B cell (primary cell): ENCODE measurements at regions not wholly inside any gene's neighbourhood (a gene's known extent, or its start where the extent isn't known, plus 50 kb on each side); places are given as distances from the start of the nearest gene placed in this dataset.

Experiments
- ATAC-seq: fragments of 200-7000 bp; cut with Tn5 transposase; one replicate; pipeline ENCODE4 v1.10.0; 2021; ENCODE audit warnings: low read depth, mild to moderate bottlenecking, moderate number of reproducible peaks, moderate library complexity
- CTCF ChIA-PET: fragments of 350-600 bp; sonication (Branson Sonifier 250); formaldehyde crosslinking; loops from one replicate; lab custom pipeline; 2021; ENCODE audit warnings: antibody characterized with exemption, inconsistent platforms; lab: Charles Lee
- POLR2A ChIA-PET: fragments of 350-600 bp; sonication (Branson Sonifier 250); formaldehyde crosslinking; loops from one replicate; lab custom pipeline; 2021; ENCODE audit warnings: antibody characterized with exemption; lab: Charles Lee
- DNase-seq: peaks from one replicate; pipeline ENCODE4 v3.0.0; 2013
- H2AFZ ChIP-seq: 2 replicates; pipeline ENCODE4 v1.6.1; 2012; ENCODE audit warnings: mild to moderate bottlenecking, low read depth, low read length; ENCODE audit not compliant: insufficient read depth, poor library complexity, severe bottlenecking
- H3K27ac ChIP-seq, 2 donors: 1 replicate in 1 of 2; 2 replicates in 1 of 2; pipeline ENCODE4 v1.5.1; 2012 to 2013; ENCODE audit warnings: low read length in 2 of 2, mild to moderate bottlenecking in 2 of 2, moderate library complexity in 1 of 2
- H3K27me3 ChIP-seq, 4 experiments: fragments of 200-600 bp in 1 of 4; sonication (generic) in 1 of 4; replicated peaks in 1 of 4; 1 replicate in 2 of 4; 2 replicates in 2 of 4; pipeline versions ENCODE4 v1.6.1 to v1.7.0; 2013 to 2016; ENCODE audit warnings: low read length in 3 of 4, mild to moderate bottlenecking in 2 of 4, mixed read lengths in 1 of 4, moderate library complexity in 1 of 4; ENCODE audit not compliant: insufficient read depth in 4 of 4, control insufficient read depth in 3 of 4; ENCODE audit errors: control extremely low read depth in 1 of 4
- H3K36me3 ChIP-seq, 2 experiments: replicated peaks in 1 of 2; 1 replicate in 1 of 2; 2 replicates in 1 of 2; pipeline versions ENCODE4 v1.6.1 to v1.7.1; 2013; ENCODE audit warnings: low read length in 1 of 2; ENCODE audit not compliant: insufficient read depth in 2 of 2, control insufficient read depth in 1 of 2; ENCODE audit errors: control extremely low read depth in 1 of 2, extremely low read depth in 1 of 2
- H3K4me1 ChIP-seq, 2 donors: fragments of 200-600 bp in 1 of 2; sonication (generic) in 1 of 2; 1 replicate in 1 of 2; 2 replicates in 1 of 2; pipeline versions ENCODE4 v1.5.1 to v1.6.1; 2013 to 2017; ENCODE audit warnings: low read length in 2 of 2; ENCODE audit not compliant: control insufficient read depth in 2 of 2, insufficient read depth in 2 of 2
- H3K4me2 ChIP-seq: replicated peaks from 2 replicates; pipeline ENCODE3; 2012; ENCODE audit warnings: mild to moderate bottlenecking, low read depth, low read length; ENCODE audit not compliant: poor library complexity, severe bottlenecking
- H3K4me3 ChIP-seq, 5 experiments: fragments of 200-600 bp in 1 of 5; sonication (generic) in 1 of 5; 1 replicate in 3 of 5; 2 replicates in 2 of 5; pipeline versions ENCODE4 v1.5.1 to v1.7.0; 2011 to 2016; ENCODE audit warnings: low read length in 4 of 5, mild to moderate bottlenecking in 4 of 5, low read depth in 2 of 5, control low read depth in 1 of 5, moderate library complexity in 1 of 5; ENCODE audit not compliant: insufficient read depth in 1 of 5; ENCODE audit errors: control extremely low read depth in 1 of 5, extremely low read depth in 1 of 5
- H3K79me2 ChIP-seq: fragments of 200-600 bp; sonication (generic); one replicate; pipeline ENCODE4 v1.6.0; 2016; ENCODE audit warnings: low read length; ENCODE audit not compliant: control insufficient read depth, insufficient read depth
- H3K9ac ChIP-seq: fragments of 200-600 bp; sonication (generic); 2 replicates; pipeline ENCODE4 v1.6.1; 2017; ENCODE audit warnings: mild to moderate bottlenecking, low read length, moderate library complexity
- H3K9me3 ChIP-seq, 3 donors: one replicate each; pipeline versions ENCODE4 v1.6.1 to v1.7.1; 2013; ENCODE audit warnings: low read length in 2 of 3; ENCODE audit not compliant: control insufficient read depth in 2 of 3, insufficient read depth in 1 of 3; ENCODE audit errors: control extremely low read depth in 1 of 3
- H4K20me1 ChIP-seq: 2 replicates; pipeline ENCODE4 v1.6.0; 2012; ENCODE audit warnings: mild to moderate bottlenecking, low read length; ENCODE audit not compliant: insufficient read depth, control insufficient read depth, poor library complexity, severe bottlenecking
- H3K27ac Mint-ChIP-seq: one replicate; pipeline ENCODE4 v1.8.0; 2021; ENCODE audit warnings: mixed read lengths
- H3K27me3 Mint-ChIP-seq: one replicate; pipeline ENCODE4 v1.8.0; 2021; ENCODE audit warnings: mixed read lengths
- H3K4me1 Mint-ChIP-seq: one replicate; pipeline ENCODE4 v1.8.0; 2021; ENCODE audit warnings: mixed read lengths
- H3K4me3 Mint-ChIP-seq: one replicate; pipeline ENCODE4 v1.8.0; 2021; ENCODE audit warnings: mixed read lengths
- H3K9me3 Mint-ChIP-seq: one replicate; pipeline ENCODE4 v1.8.0; 2022; ENCODE audit warnings: mixed read lengths; ENCODE audit not compliant: insufficient read depth
- EZH2 ChIP-seq: IDR thresholded peaks from 2 replicates; pipeline ENCODE4 v1.6.1; 2012; ENCODE audit warnings: borderline replicate concordance, low read depth, mild to moderate bottlenecking, moderate library complexity, low read length; ENCODE audit not compliant: insufficient read depth, poor library complexity, severe bottlenecking
- WGBS: methylation state at CpG from one replicate; pipeline ENCODE4 v1.1.5; 2013; ENCODE audit warnings: missing lambda C conversion rate; ENCODE audit not compliant: insufficient coverage; 5-methylcytosine and 5-hydroxymethylcytosine counted together
- intact Hi-C: fragments of 100-400 bp; cut with micrococcal nuclease; formaldehyde crosslinking; loops from one replicate; pipeline ENCODE4 v1.10.0; 2022
- TF ChIP-seq, protein P1 (sequence below): fragments of 200-600 bp; IDR thresholded peaks from one replicate; pipeline ENCODE4 v1.8.0; 2022; ENCODE audit warnings: antibody characterized with exemption, mild to moderate bottlenecking

DNA sequence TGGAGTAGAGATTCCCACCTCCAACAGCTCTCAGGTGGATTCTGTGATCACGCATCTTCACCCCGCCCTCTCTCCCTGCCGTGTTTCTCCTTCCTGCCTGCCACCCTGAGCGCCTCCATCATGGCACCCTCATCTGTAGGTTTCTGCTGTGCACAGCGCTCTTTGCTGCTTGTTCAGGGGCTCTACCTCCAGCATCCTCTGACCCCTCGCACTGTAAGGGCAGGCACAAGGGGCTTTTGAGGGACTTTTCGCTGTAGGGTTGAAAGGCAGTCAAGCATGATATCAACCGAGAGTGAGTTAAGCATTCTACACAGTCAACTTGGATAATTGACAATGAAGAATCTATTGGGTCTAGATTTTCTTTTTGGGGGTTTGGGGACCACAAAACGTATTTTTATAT lies 99.1 kb upstream of the GREM2 start:
- DNase-seq, result no peak
- no peak overlapping the region for H2AFZ ChIP-seq
- no peaks in the 10 kb centered on the region for H3K27me3 ChIP-seq
- no peak overlapping the region for H3K4me3 ChIP-seq
- Mint-ChIP-seq H3K4me1 (no peaks in the 10 kb centered on the region), H3K9me3 (no peaks in the 10 kb centered on the region), H3K27ac (no peak overlapping the region), H3K27me3 (no peaks in the 10 kb centered on the region), H3K4me3 (no peak overlapping the region)
- H3K9ac ChIP-seq, result no peak overlapping the region
- H3K4me2 ChIP-seq, result no peak overlapping the region
- no peak for ATAC-seq
- H3K27ac ChIP-seq, result no peak overlapping the region
- WGBS, result 87% methylated on average over 7 of the region's 9 CpGs
- TF ChIP-seq EZH2, result no peak
- TF ChIP-seq, protein P1, sequence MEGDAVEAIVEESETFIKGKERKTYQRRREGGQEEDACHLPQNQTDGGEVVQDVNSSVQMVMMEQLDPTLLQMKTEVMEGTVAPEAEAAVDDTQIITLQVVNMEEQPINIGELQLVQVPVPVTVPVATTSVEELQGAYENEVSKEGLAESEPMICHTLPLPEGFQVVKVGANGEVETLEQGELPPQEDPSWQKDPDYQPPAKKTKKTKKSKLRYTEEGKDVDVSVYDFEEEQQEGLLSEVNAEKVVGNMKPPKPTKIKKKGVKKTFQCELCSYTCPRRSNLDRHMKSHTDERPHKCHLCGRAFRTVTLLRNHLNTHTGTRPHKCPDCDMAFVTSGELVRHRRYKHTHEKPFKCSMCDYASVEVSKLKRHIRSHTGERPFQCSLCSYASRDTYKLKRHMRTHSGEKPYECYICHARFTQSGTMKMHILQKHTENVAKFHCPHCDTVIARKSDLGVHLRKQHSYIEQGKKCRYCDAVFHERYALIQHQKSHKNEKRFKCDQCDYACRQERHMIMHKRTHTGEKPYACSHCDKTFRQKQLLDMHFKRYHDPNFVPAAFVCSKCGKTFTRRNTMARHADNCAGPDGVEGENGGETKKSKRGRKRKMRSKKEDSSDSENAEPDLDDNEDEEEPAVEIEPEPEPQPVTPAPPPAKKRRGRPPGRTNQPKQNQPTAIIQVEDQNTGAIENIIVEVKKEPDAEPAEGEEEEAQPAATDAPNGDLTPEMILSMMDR, result no peak
- H3K79me2 ChIP-seq, result no peaks in the 10 kb centered on the region
- no peaks in the 10 kb centered on the region for H3K4me1 ChIP-seq
- H3K9me3 ChIP-seq, result peaks cover 0 to 3% (median 0%) of the 10 kb centered on the region in 3 donors
- H4K20me1 ChIP-seq, result no peaks in the 10 kb centered on the region
- intact Hi-C loops, result no loop called here
- POLR2A ChIA-PET, result no interaction called here
- H3K36me3 ChIP-seq, result no peaks in the 10 kb centered on the region
- CTCF ChIA-PET, result no interaction called here

- H3K4me3 ChIP-seq, result no peak overlapping the region
- H3K9me3 Mint-ChIP-seq, result no peaks in the 10 kb centered on the region
- ATAC-seq (no peak), DNase-seq (no peak)
- no peaks in the 10 kb centered on the region for H3K4me1 ChIP-seq
- H3K27ac Mint-ChIP-seq, result no peak overlapping the region
- POLR2A ChIA-PET, result no interaction called here
- no peaks in the 10 kb centered on the region for H3K79me2 ChIP-seq
- no peaks in the 10 kb centered on the region for H3K4me1 Mint-ChIP-seq
- CTCF ChIA-PET, result no interaction called here
- H3K27me3 ChIP-seq, result no peaks in the 10 kb centered on the region
- H3K27ac ChIP-seq, result no peak overlapping the region
- H3K9me3 ChIP-seq, result peaks cover 0 to 3% (median 0%) of the 10 kb centered on the region in 3 donors
- no peak overlapping the region for H3K4me3 Mint-ChIP-seq
- no peaks in the 10 kb centered on the region for H3K27me3 Mint-ChIP-seq
- intact Hi-C loops, result no loop called here
- H3K36me3 ChIP-seq, result no peaks in the 10 kb centered on the region
- no peak overlapping the region for H2AFZ ChIP-seq
- 87% methylated on average over 5 of the region's 6 CpGs for WGBS
- TF ChIP-seq EZH2, result no peak
- TF ChIP-seq, protein P1, result no peak
- H4K20me1 ChIP-seq, result no peaks in the 10 kb centered on the region
- H3K4me2 ChIP-seq, result no peak overlapping the region
- H3K9ac ChIP-seq, result no peak overlapping the region
Measured at GRCh38 chr1:240709676-240710075, 97.7 kb upstream of the GREM2 start.
